H1 (cell line): ENCODE measurements at regions not wholly inside any gene's neighbourhood (a gene's known extent, or its start where the extent isn't known, plus 50 kb on each side); places are given as distances from the start of the nearest gene placed in this dataset.

Experiments
- CTCF ChIA-PET: fragments of 300-600 bp; sonication (Branson Sonifier 250); formaldehyde crosslinking; loops from one replicate; lab custom pipeline; 2021; ENCODE audit not compliant: partially characterized antibody; lab: Charles Lee
- POLR2A ChIA-PET: fragments of 300-600 bp; sonication (Branson Sonifier 250); formaldehyde crosslinking; loops from one replicate; lab custom pipeline; 2021; ENCODE audit warnings: inconsistent platforms; ENCODE audit not compliant: partially characterized antibody; lab: Charles Lee
- DNase-seq, 2 experiments: peaks; one replicate each; pipeline versions ENCODE4 v3.0.0 to v3.0.0-alpha.2; 2010 to 2022; ENCODE audit warnings: low spot score in 2 of 2, low read depth in 1 of 2, mixed read lengths in 1 of 2
- FAIRE-seq: peaks from 2 replicates; lab custom pipeline; 2011; peaks lifted over from hg19 to GRCh38; lab: Jason Lieb, UNC
- H2AFZ ChIP-seq: 2 replicates; pipeline ENCODE4 v1.8.1; 2012; ENCODE audit warnings: low read length, inconsistent platforms
- H2AK5ac ChIP-seq: 2 replicates; pipeline ENCODE4 v1.6.1; 2013; ENCODE audit warnings: low read depth, low read length
- H2BK120ac ChIP-seq: replicated peaks from 2 replicates; pipeline ENCODE3; 2013; ENCODE audit warnings: low read depth, low read length, inconsistent platforms
- H2BK12ac ChIP-seq: 2 replicates; pipeline ENCODE4 v1.6.1; 2013; ENCODE audit warnings: low read depth, low read length
- H2BK15ac ChIP-seq: 2 replicates; pipeline ENCODE4 v1.6.1; 2013; ENCODE audit warnings: low read length
- H2BK20ac ChIP-seq: 2 replicates; pipeline ENCODE4 v1.6.1; 2013; ENCODE audit warnings: low read length
- H2BK5ac ChIP-seq: 2 replicates; pipeline ENCODE4 v1.6.1; 2013; ENCODE audit warnings: low read depth, low read length
- H3K14ac ChIP-seq: 2 replicates; pipeline ENCODE4 v1.6.1; 2013; ENCODE audit warnings: inconsistent platforms; ENCODE audit not compliant: insufficient read length
- H3K18ac ChIP-seq: 2 replicates; pipeline ENCODE4 v1.6.1; 2013; ENCODE audit warnings: low read length; ENCODE audit errors: extremely low read depth
- H3K23ac ChIP-seq: 2 replicates; pipeline ENCODE4 v1.6.1; 2013; ENCODE audit warnings: inconsistent platforms; ENCODE audit not compliant: insufficient read length
- H3K23me2 ChIP-seq: 2 replicates; pipeline ENCODE4 v1.6.1; 2013; ENCODE audit warnings: low read depth, low read length
- H3K27ac ChIP-seq: 2 replicates; pipeline ENCODE4 v1.6.1; 2011; ENCODE audit warnings: low read depth, low read length, inconsistent platforms
- H3K27me3 ChIP-seq, 4 experiments: replicated peaks in 1 of 4; 1 replicate in 1 of 4; 2 replicates in 3 of 4; pipeline versions ENCODE4 v1.6.1 to v1.8.1; 2011 to 2013; ENCODE audit warnings: low read length in 3 of 4, mild to moderate bottlenecking in 3 of 4, inconsistent platforms in 2 of 4, mixed read lengths in 2 of 4, moderate library complexity in 1 of 4; ENCODE audit not compliant: control insufficient read depth in 3 of 4, insufficient read depth in 3 of 4; ENCODE audit errors: extremely low read depth in 1 of 4
- H3K36me3 ChIP-seq, 4 experiments: 2 replicates each; pipeline versions ENCODE4 v1.6.1 to v1.8.1; 2011 to 2013; ENCODE audit warnings: mild to moderate bottlenecking in 4 of 4, low read length in 3 of 4, moderate library complexity in 2 of 4, control low read depth in 1 of 4, inconsistent platforms in 1 of 4; ENCODE audit not compliant: insufficient read depth in 4 of 4, control insufficient read depth in 2 of 4
- H3K4ac ChIP-seq: replicated peaks from 2 replicates; pipeline ENCODE3; 2013; ENCODE audit warnings: low read length, low read depth, mixed read lengths, inconsistent platforms; ENCODE audit not compliant: insufficient read length
- H3K4me1 ChIP-seq, 4 experiments: replicated peaks in 1 of 4; 1 replicate in 1 of 4; 2 replicates in 3 of 4; pipeline versions ENCODE4 v1.6.1 to v1.8.1; 2011 to 2013; ENCODE audit warnings: low read length in 3 of 4, inconsistent platforms in 2 of 4, mixed read lengths in 1 of 4; ENCODE audit not compliant: insufficient read depth in 4 of 4, control insufficient read depth in 3 of 4
- H3K4me2 ChIP-seq, 2 experiments: 2 replicates each; pipeline versions ENCODE4 v1.6.1 to v1.8.1; 2011 to 2013; ENCODE audit warnings: low read depth in 2 of 2, low read length in 2 of 2, control low read depth in 1 of 2, inconsistent platforms in 1 of 2, mild to moderate bottlenecking in 1 of 2; ENCODE audit not compliant: insufficient read depth in 1 of 2
- H3K4me3 ChIP-seq, 4 experiments: fragments of 200-600, 300-600 bp in 1 of 4; sonication (generic), shearing (Covaris generic), sonication (Bioruptor Twin) in 1 of 4; 2 replicates each; pipeline versions ENCODE4 v1.5.1 to v1.8.1; 2011 to 2016; ENCODE audit warnings: low read length in 4 of 4, low read depth in 3 of 4, control low read depth in 2 of 4, inconsistent platforms in 2 of 4, mild to moderate bottlenecking in 2 of 4, mixed read lengths in 1 of 4, moderate library complexity in 1 of 4; ENCODE audit not compliant: insufficient read depth in 2 of 4; ENCODE audit errors: extremely low read depth in 1 of 4
- H3K56ac ChIP-seq: replicated peaks from 2 replicates; pipeline ENCODE3; 2013; ENCODE audit warnings: low read depth, mild to moderate bottlenecking, mixed read lengths, low read length, inconsistent platforms; ENCODE audit not compliant: insufficient read length
- H3K79me1 ChIP-seq: 2 replicates; pipeline ENCODE4 v1.6.1; 2013; ENCODE audit warnings: low read depth, low read length, control low read depth
- H3K79me2 ChIP-seq, 2 experiments: 2 replicates each; pipeline versions ENCODE4 v1.6.1 to v1.8.1; 2012 to 2013; ENCODE audit warnings: low read length in 2 of 2, mild to moderate bottlenecking in 2 of 2, inconsistent platforms in 1 of 2; ENCODE audit not compliant: insufficient read depth in 2 of 2, control insufficient read depth in 1 of 2
- H3K9ac ChIP-seq, 4 experiments: replicated peaks in 1 of 4; 1 replicate in 1 of 4; 2 replicates in 3 of 4; pipeline versions ENCODE4 v1.6.1 to v1.8.1; 2011 to 2013; ENCODE audit warnings: low read depth in 3 of 4, low read length in 3 of 4, control low read depth in 2 of 4, mild to moderate bottlenecking in 2 of 4, moderate library complexity in 2 of 4, inconsistent platforms in 1 of 4; ENCODE audit errors: extremely low read depth in 1 of 4
- H3K9me3 ChIP-seq, 2 experiments: 2 replicates each; pipeline versions ENCODE4 v1.6.1 to v1.8.1; 2012 to 2013; ENCODE audit warnings: mild to moderate bottlenecking in 2 of 2, moderate library complexity in 2 of 2, control low read depth in 1 of 2, inconsistent platforms in 1 of 2, low read depth in 1 of 2, low read length in 1 of 2, mixed read lengths in 1 of 2; ENCODE audit not compliant: insufficient read depth in 2 of 2
- H4K20me1 ChIP-seq, 2 experiments: replicated peaks in 1 of 2; 2 replicates each; pipeline versions ENCODE3 to v1.8.1; 2011 to 2013; ENCODE audit warnings: inconsistent platforms in 2 of 2, low read length in 2 of 2, mild to moderate bottlenecking in 1 of 2; ENCODE audit not compliant: insufficient read depth in 2 of 2, control insufficient read depth in 1 of 2
- H4K5ac ChIP-seq: 2 replicates; pipeline ENCODE4 v1.6.1; 2013; ENCODE audit warnings: low read length, low read depth, mixed read lengths, inconsistent platforms; ENCODE audit not compliant: insufficient read length
- H4K8ac ChIP-seq: 2 replicates; pipeline ENCODE4 v1.8.0; 2013; ENCODE audit warnings: mild to moderate bottlenecking, moderate library complexity, low read length, inconsistent platforms; ENCODE audit not compliant: insufficient read depth; ENCODE audit errors: extremely low read depth
- H4K91ac ChIP-seq: replicated peaks from 2 replicates; pipeline ENCODE3; 2013; ENCODE audit warnings: low read length, mixed read lengths, inconsistent platforms; ENCODE audit not compliant: insufficient read length
- ATF3 ChIP-seq: IDR thresholded peaks from 2 replicates; pipeline ENCODE4 v1.6.1; 2011; ENCODE audit warnings: low read depth, mild to moderate bottlenecking, low read length; ENCODE audit not compliant: insufficient read depth
- BRCA1 ChIP-seq: IDR thresholded peaks from 2 replicates; pipeline ENCODE4 v1.6.1; 2012; ENCODE audit warnings: low read depth, low read length, improper control_type of control experiment
- CHD1 ChIP-seq: IDR thresholded peaks from 2 replicates; pipeline ENCODE4 v1.6.1; 2012; ENCODE audit warnings: low read depth, low read length, improper control_type of control experiment
- CTBP2 ChIP-seq: IDR thresholded peaks from 2 replicates; pipeline ENCODE4 v1.7.0; 2011; ENCODE audit warnings: borderline replicate concordance, mild to moderate bottlenecking, moderate library complexity, mixed read lengths, low read length; ENCODE audit not compliant: insufficient read depth, insufficient read length
- EP300 ChIP-seq, 2 experiments: IDR thresholded peaks; 1 replicate in 1 of 2; 2 replicates in 1 of 2; pipeline ENCODE4 v1.6.1; 2011 to 2012; ENCODE audit warnings: low read depth in 2 of 2, low read length in 2 of 2, mild to moderate bottlenecking in 2 of 2, borderline replicate concordance in 1 of 2, inconsistent platforms in 1 of 2, moderate library complexity in 1 of 2
- GABPA ChIP-seq: IDR thresholded peaks from 2 replicates; pipeline ENCODE4 v1.6.1; 2011; ENCODE audit warnings: mild to moderate bottlenecking, low read length, moderate library complexity, borderline replicate concordance; ENCODE audit not compliant: insufficient read depth
- MAFK ChIP-seq: IDR thresholded peaks from 2 replicates; pipeline ENCODE4 v1.6.1; 2012; ENCODE audit warnings: low read depth, mild to moderate bottlenecking, improper control_type of control experiment, low read length
- PHF8 ChIP-seq: fragments of 200-600 bp; sonication (generic); conservative IDR thresholded peaks from 2 replicates; pipeline ENCODE4 v1.7.1; 2012; ENCODE audit warnings: low read depth, mild to moderate bottlenecking, inconsistent platforms, low read length, moderate library complexity
- POU5F1 ChIP-seq: IDR thresholded peaks from 2 replicates; pipeline ENCODE4 v1.6.1; 2011; ENCODE audit warnings: low read depth, mild to moderate bottlenecking, low read length, moderate library complexity
- RBBP5 ChIP-seq: IDR thresholded peaks from 2 replicates; pipeline ENCODE4 v1.7.1; 2012; ENCODE audit warnings: low read depth, mild to moderate bottlenecking, inconsistent platforms, low read length, moderate library complexity, borderline replicate concordance
- SP1 ChIP-seq: IDR thresholded peaks from 2 replicates; pipeline ENCODE4 v1.6.1; 2011; ENCODE audit warnings: low read depth, low read length
- SRF ChIP-seq: IDR thresholded peaks from 2 replicates; pipeline ENCODE4 v1.6.1; 2011; ENCODE audit warnings: mild to moderate bottlenecking, low read depth, low read length, moderate library complexity
- SUZ12 ChIP-seq: fragments of 200-600 bp; sonication (generic); IDR thresholded peaks from 2 replicates; pipeline ENCODE4 v1.6.1; 2012; ENCODE audit warnings: mild to moderate bottlenecking, inconsistent platforms, low read length, moderate library complexity, mixed read lengths
- WGBS, 2 experiments: shearing (Covaris generic) in 1 of 2; methylation state at CpG; one replicate each; pipeline versions ENCODE4 v1.1.6 to v1.1.7; 2013 to 2015; ENCODE audit warnings: low lambda C conversion rate in 2 of 2, mixed read lengths in 2 of 2, inconsistent platforms in 1 of 2, low coverage in 1 of 2, missing lambda C conversion rate in 1 of 2; ENCODE audit not compliant: insufficient replicate concordance in 2 of 2, insufficient coverage in 1 of 2, insufficient read length in 1 of 2; ENCODE audit errors: extremely low coverage in 1 of 2, missing lambda C conversion rate in 1 of 2; 5-methylcytosine and 5-hydroxymethylcytosine counted together

GRCh38 chr3:1774597-1774996, 324.1 kb upstream of the CNTN4 start:
- peaks cover 0 to 3% (median 0%) of the 10 kb centered on the region in 4 experiments; a peak in 1 of 7 replicates for H3K4me1 ChIP-seq
- no peak overlapping the region for H2AFZ ChIP-seq
- no peak overlapping the region for H3K56ac ChIP-seq
- H3K79me2 ChIP-seq, result no peaks in the 10 kb centered on the region
- no peak overlapping the region for H2BK120ac ChIP-seq
- H3K36me3 ChIP-seq, result no peaks in the 10 kb centered on the region
- no peak overlapping the region for H3K9ac ChIP-seq
- H2BK12ac ChIP-seq, result no peak overlapping the region
- no peaks in the 10 kb centered on the region for H3K79me1 ChIP-seq
- H3K4me2 ChIP-seq, result no peak overlapping the region
- no peak overlapping the region for H4K91ac ChIP-seq
- WGBS, 2 experiments, result 96% methylated on average over 3 of the region's 3 CpGs; no CpG with 5 or more reads in 1 of the 2 experiments
- H2AK5ac ChIP-seq, result no peak overlapping the region
- POLR2A ChIA-PET, result no interaction called here
- FAIRE-seq, result no peak
- H3K27ac ChIP-seq, result no peak overlapping the region
- H4K5ac ChIP-seq, result no peak overlapping the region
- DNase-seq, result no peak
- CTCF ChIA-PET, result no interaction called here
- H2BK20ac ChIP-seq, result no peak overlapping the region
- H3K23ac ChIP-seq, result no peak overlapping the region
- H2BK5ac ChIP-seq, result no peak overlapping the region
- H3K18ac ChIP-seq, result no peak overlapping the region
- no peak overlapping the region for H3K14ac ChIP-seq
- no peak overlapping the region for H3K4ac ChIP-seq
- H3K27me3 ChIP-seq, result no peaks in the 10 kb centered on the region
- no peak for TF ChIP-seq BRCA1
- TF ChIP-seq RBBP5, result no peak
- no peak for TF ChIP-seq SRF
- no peak for TF ChIP-seq MAFK
- TF ChIP-seq SP1, result no peak
- no peak for TF ChIP-seq SUZ12
- TF ChIP-seq CTBP2, result no peak
- TF ChIP-seq PHF8, result no peak
- no peak for TF ChIP-seq CHD1
- TF ChIP-seq GABPA, result no peak
- TF ChIP-seq POU5F1, result no peak
- TF ChIP-seq EP300 (IDR thresholded peaks at IDR 0.05; ENCODE audit: borderline replicate concordance in 1 of 2, low read depth in 2 of 2, low read length in 2 of 2), result no peak
- TF ChIP-seq ATF3, result no peak
- H2BK15ac ChIP-seq, result no peak overlapping the region
- peaks cover 0 to 3% of the 10 kb centered on the region in 2 experiments; a peak in 1 of 4 replicates for H3K9me3 ChIP-seq
- H3K23me2 ChIP-seq, result no peaks in the 10 kb centered on the region
- H4K20me1 ChIP-seq, result no peaks in the 10 kb centered on the region
- H3K4me3 ChIP-seq, result no peak overlapping the region
- H4K8ac ChIP-seq, result no peak overlapping the region
